A673 (cell line): ENCODE measurements at regions not wholly inside any gene's neighbourhood (a gene's known extent, or its start where the extent isn't known, plus 50 kb on each side); places are given as distances from the start of the nearest gene placed in this dataset.

ENCODE experiments used
- CTCF ChIP-seq: fragments of 300-800, 200-600 bp; sonication (generic); conservative IDR thresholded peaks from 2 replicates; pipeline ENCODE4 v1.5.1; 2017; ENCODE audit warnings: low read depth, mild to moderate bottlenecking, antibody characterized with exemption, low read length, moderate library complexity, mixed read lengths
- EZH2 ChIP-seq: fragments of 200-600 bp; sonication (generic); IDR thresholded peaks from 2 replicates; pipeline ENCODE4 v1.6.1; 2017; ENCODE audit warnings: borderline replicate concordance, low read depth, mild to moderate bottlenecking, mixed read lengths, antibody characterized with exemption, low read length; ENCODE audit not compliant: poor library complexity, severe bottlenecking

GRCh38 chr11:71164621-71165020 is 87.8 kb downstream of the SHANK2 start:
- TF ChIP-seq CTCF (no peak), EZH2 (no peak)
